ENCODE measurements at regions not wholly inside any gene's neighbourhood (a gene's known extent, or its start where the extent isn't known, plus 50 kb on each side); places are given as distances from the start of the nearest gene placed in this dataset.

- no peak for DNase-seq
- H3K4me1 ChIP-seq (ENCODE audit: low read length), result no peaks in the 10 kb centered on the region
- no peak overlapping the region for H3K4me3 ChIP-seq (ENCODE audit: low read length)
Observed at GRCh38 chr9:117903453-117903852, 199.2 kb downstream of the TLR4 start.

GRCh38 chr9:117906763-117907162 is 202.6 kb downstream of the TLR4 start:
- H4K20me1 ChIP-seq (ENCODE audit: insufficient read depth, low read depth, low read length), result no peaks in the 10 kb centered on the region
- no peaks in the 10 kb centered on the region for H3K79me2 ChIP-seq (ENCODE audit: low read length)
- no peak overlapping the region for H3K9ac ChIP-seq (ENCODE audit: low read length)
- H2AFZ ChIP-seq (ENCODE audit: low read length), result no peak overlapping the region
- peaks cover 11% of the 10 kb centered on the region; the same call in 1 of the 2 replicates for H3K9me3 ChIP-seq (ENCODE audit: low read length)
- H3K27me3 ChIP-seq (ENCODE audit: low read length), result no peaks in the 10 kb centered on the region
- no peaks in the 10 kb centered on the region for H3K36me3 ChIP-seq (ENCODE audit: insufficient read depth, low read length)
- no peak overlapping the region for H3K27ac ChIP-seq (ENCODE audit: low read length)
- no peak overlapping the region for H3K4me3 ChIP-seq (ENCODE audit: low read length)
- 0 out of 2 replicates have a peak, but pooled peaks cover 3% of the 10 kb centered on the region for H3K9me2 ChIP-seq (replicated peaks; ENCODE audit: insufficient read depth, low read length)
- H3K4me2 ChIP-seq (ENCODE audit: low read depth, low read length, poor library complexity, severe bottlenecking), result no peak overlapping the region
- DNase-seq, result no peak
- no peaks in the 10 kb centered on the region for H3K4me1 ChIP-seq (ENCODE audit: low read length)

More at GRCh38 chr9:117903453-117903852, 199.2 kb downstream of the TLR4 start:
- Histone ChIP-seq H3K9me2 (replicated peaks; ENCODE audit: insufficient read depth, low read length) (0 out of 2 replicates have a peak, but pooled peaks cover 3% of the 10 kb centered on the region), H4K20me1 (ENCODE audit: insufficient read depth, low read depth, low read length) (no peaks in the 10 kb centered on the region), H3K27me3 (ENCODE audit: low read length) (no peaks in the 10 kb centered on the region), H3K27ac (ENCODE audit: low read length) (no peak overlapping the region), H3K4me2 (ENCODE audit: low read depth, low read length, poor library complexity, severe bottlenecking) (no peak overlapping the region), H3K36me3 (ENCODE audit: insufficient read depth, low read length) (no peaks in the 10 kb centered on the region), H3K9ac (ENCODE audit: low read length) (no peak overlapping the region), H2AFZ (ENCODE audit: low read length) (no peak overlapping the region), H3K9me3 (ENCODE audit: low read length) (peaks cover 6% of the 10 kb centered on the region; the same call in 1 of the 2 replicates), H3K79me2 (ENCODE audit: low read length) (no peaks in the 10 kb centered on the region)

- no peak overlapping the region for H3K27ac ChIP-seq (ENCODE audit: low read length)
- no peak for DNase-seq
- no peaks in the 10 kb centered on the region for H3K4me1 ChIP-seq (ENCODE audit: low read length)
- no peak overlapping the region for H2AFZ ChIP-seq (ENCODE audit: low read length)
- H3K36me3 ChIP-seq (ENCODE audit: insufficient read depth, low read length), result no peaks in the 10 kb centered on the region
- no peak overlapping the region for H3K4me2 ChIP-seq (ENCODE audit: low read depth, low read length, poor library complexity, severe bottlenecking)
- no peaks in the 10 kb centered on the region for H3K79me2 ChIP-seq (ENCODE audit: low read length)
- H3K4me3 ChIP-seq (ENCODE audit: low read length), result no peak overlapping the region
- H3K9me2 ChIP-seq (replicated peaks; ENCODE audit: insufficient read depth, low read length), result 0 out of 2 replicates have a peak, but pooled peaks cover 3% of the 10 kb centered on the region
- no peak overlapping the region for H3K9ac ChIP-seq (ENCODE audit: low read length)
- H3K9me3 ChIP-seq (ENCODE audit: low read length), result peaks cover 14% of the 10 kb centered on the region; the same call in 1 of the 2 replicates
- H3K27me3 ChIP-seq (ENCODE audit: low read length), result no peaks in the 10 kb centered on the region
- H4K20me1 ChIP-seq (ENCODE audit: insufficient read depth, low read depth, low read length), result no peaks in the 10 kb centered on the region
Observed at GRCh38 chr9:117907420-117907819, 203.2 kb downstream of the TLR4 start.

GRCh38 chr9:117916291-117916690 is 212.1 kb downstream of the TLR4 start:
- H3K79me2 ChIP-seq (ENCODE audit: low read length), result no peaks in the 10 kb centered on the region
- H3K27me3 ChIP-seq (ENCODE audit: low read length), result no peaks in the 10 kb centered on the region
- no peak overlapping the region for H3K4me3 ChIP-seq (ENCODE audit: low read length)
- no peaks in the 10 kb centered on the region for H3K9me2 ChIP-seq (replicated peaks; ENCODE audit: insufficient read depth, low read length)
- DNase-seq, result no peak
- H3K9ac ChIP-seq (ENCODE audit: low read length), result no peak overlapping the region
- no peak overlapping the region for H2AFZ ChIP-seq (ENCODE audit: low read length)
- no peak overlapping the region for H3K4me2 ChIP-seq (ENCODE audit: low read depth, low read length, poor library complexity, severe bottlenecking)
- H3K9me3 ChIP-seq (ENCODE audit: low read length), result peaks cover 10% of the 10 kb centered on the region; the same call in 1 of the 2 replicates
- H3K4me1 ChIP-seq (ENCODE audit: low read length), result no peaks in the 10 kb centered on the region
- H3K36me3 ChIP-seq (ENCODE audit: insufficient read depth, low read length), result no peaks in the 10 kb centered on the region
- H4K20me1 ChIP-seq (ENCODE audit: insufficient read depth, low read depth, low read length), result no peaks in the 10 kb centered on the region
- no peak overlapping the region for H3K27ac ChIP-seq (ENCODE audit: low read length)

- no peaks in the 10 kb centered on the region for H3K4me1 ChIP-seq (ENCODE audit: low read length)
- H3K79me2 ChIP-seq (ENCODE audit: low read length), result no peaks in the 10 kb centered on the region
- H3K4me2 ChIP-seq (ENCODE audit: low read depth, low read length, poor library complexity, severe bottlenecking), result no peak overlapping the region
- H3K9me2 ChIP-seq (replicated peaks; ENCODE audit: insufficient read depth, low read length), result no peaks in the 10 kb centered on the region
- DNase-seq, result no peak
- no peaks in the 10 kb centered on the region for H3K27me3 ChIP-seq (ENCODE audit: low read length)
- no peak overlapping the region for H2AFZ ChIP-seq (ENCODE audit: low read length)
- H4K20me1 ChIP-seq (ENCODE audit: insufficient read depth, low read depth, low read length), result no peaks in the 10 kb centered on the region
- no peak overlapping the region for H3K9ac ChIP-seq (ENCODE audit: low read length)
- H3K4me3 ChIP-seq (ENCODE audit: low read length), result no peak overlapping the region
- H3K9me3 ChIP-seq (ENCODE audit: low read length), result no peaks in the 10 kb centered on the region; the same call in 1 of the 2 replicates
- no peak overlapping the region for H3K27ac ChIP-seq (ENCODE audit: low read length)
- H3K36me3 ChIP-seq (ENCODE audit: insufficient read depth, low read length), result no peaks in the 10 kb centered on the region
Observed at GRCh38 chr9:117917873-117918272, 213.7 kb downstream of the TLR4 start.

- H3K4me1 ChIP-seq (ENCODE audit: low read length), result no peaks in the 10 kb centered on the region
- H3K9me3 ChIP-seq (ENCODE audit: low read length), result no peaks in the 10 kb centered on the region; the same call in 1 of the 2 replicates
- no peaks in the 10 kb centered on the region for H3K9me2 ChIP-seq (replicated peaks; ENCODE audit: insufficient read depth, low read length)
- no peak overlapping the region for H3K9ac ChIP-seq (ENCODE audit: low read length)
- no peak for DNase-seq
- H3K79me2 ChIP-seq (ENCODE audit: low read length), result no peaks in the 10 kb centered on the region
- H2AFZ ChIP-seq (ENCODE audit: low read length), result no peak overlapping the region
- H4K20me1 ChIP-seq (ENCODE audit: insufficient read depth, low read depth, low read length), result no peaks in the 10 kb centered on the region
- H3K27me3 ChIP-seq (ENCODE audit: low read length), result no peaks in the 10 kb centered on the region
- H3K36me3 ChIP-seq (ENCODE audit: insufficient read depth, low read length), result no peaks in the 10 kb centered on the region
- no peak overlapping the region for H3K4me3 ChIP-seq (ENCODE audit: low read length)
- no peak overlapping the region for H3K4me2 ChIP-seq (ENCODE audit: low read depth, low read length, poor library complexity, severe bottlenecking)
- H3K27ac ChIP-seq (ENCODE audit: low read length), result no peak overlapping the region
Observed at GRCh38 chr9:117919538-117919937, 215.3 kb downstream of the TLR4 start.

GRCh38 chr9:117926031-117926658 is 221.9 kb downstream of the TLR4 start:
- H2AFZ ChIP-seq (ENCODE audit: low read length), result no peak overlapping the region
- no peaks in the 10 kb centered on the region for H3K4me1 ChIP-seq (ENCODE audit: low read length)
- DNase-seq, result no peak
- H3K9me2 ChIP-seq (replicated peaks; ENCODE audit: insufficient read depth, low read length), result no peaks in the 10 kb centered on the region
- H3K27me3 ChIP-seq (ENCODE audit: low read length), result no peaks in the 10 kb centered on the region
- H3K79me2 ChIP-seq (ENCODE audit: low read length), result no peaks in the 10 kb centered on the region
- H3K27ac ChIP-seq (ENCODE audit: low read length), result no peak overlapping the region
- no peak overlapping the region for H3K4me2 ChIP-seq (ENCODE audit: low read depth, low read length, poor library complexity, severe bottlenecking)
- H3K9ac ChIP-seq (ENCODE audit: low read length), result no peak overlapping the region
- no peaks in the 10 kb centered on the region for H4K20me1 ChIP-seq (ENCODE audit: insufficient read depth, low read depth, low read length)
- H3K9me3 ChIP-seq (ENCODE audit: low read length), result no peaks in the 10 kb centered on the region
- H3K36me3 ChIP-seq (ENCODE audit: insufficient read depth, low read length), result no peaks in the 10 kb centered on the region
- H3K4me3 ChIP-seq (ENCODE audit: low read length), result no peak overlapping the region

- H3K9me2 ChIP-seq (replicated peaks; ENCODE audit: insufficient read depth, low read length), result no peaks in the 10 kb centered on the region
- no peak overlapping the region for H3K27ac ChIP-seq (ENCODE audit: low read length)
- H3K4me3 ChIP-seq (ENCODE audit: low read length), result no peak overlapping the region
- no peaks in the 10 kb centered on the region for H3K36me3 ChIP-seq (ENCODE audit: insufficient read depth, low read length)
- no peaks in the 10 kb centered on the region for H3K9me3 ChIP-seq (ENCODE audit: low read length)
- H3K79me2 ChIP-seq (ENCODE audit: low read length), result no peaks in the 10 kb centered on the region
- H3K9ac ChIP-seq (ENCODE audit: low read length), result no peak overlapping the region
- H4K20me1 ChIP-seq (ENCODE audit: insufficient read depth, low read depth, low read length), result no peaks in the 10 kb centered on the region
- no peaks in the 10 kb centered on the region for H3K27me3 ChIP-seq (ENCODE audit: low read length)
- DNase-seq, result no peak
- no peaks in the 10 kb centered on the region for H3K4me1 ChIP-seq (ENCODE audit: low read length)
- H2AFZ ChIP-seq (ENCODE audit: low read length), result no peak overlapping the region
- no peak overlapping the region for H3K4me2 ChIP-seq (ENCODE audit: low read depth, low read length, poor library complexity, severe bottlenecking)
Observed at GRCh38 chr9:117927354-117927753, 223.2 kb downstream of the TLR4 start.
